ENCODE measurements at regions not wholly inside any gene's neighbourhood (a gene's known extent, or its start where the extent isn't known, plus 50 kb on each side); places are given as distances from the start of the nearest gene placed in this dataset.

DNA sequence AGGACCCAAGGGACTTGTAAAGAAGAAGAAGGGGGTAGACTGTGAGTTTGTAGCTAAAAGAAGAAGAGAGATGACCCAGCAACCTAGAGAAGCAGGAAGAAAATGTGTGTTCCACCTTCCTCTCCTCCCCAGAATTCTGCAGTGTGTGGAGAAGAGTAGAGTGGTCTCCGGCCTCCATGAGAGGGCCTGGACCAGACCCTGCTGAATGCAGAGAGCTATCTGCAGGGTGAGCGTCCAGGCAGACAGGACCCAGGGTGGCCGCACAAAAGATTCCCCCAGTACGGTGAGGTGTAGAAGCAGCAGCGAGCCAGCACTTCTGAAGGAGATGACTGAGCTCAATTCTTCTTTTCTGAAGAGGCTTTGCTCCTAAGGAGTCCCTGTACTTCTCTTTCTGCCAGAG is 239.7 kb upstream of the ANKRD30A start:
- DNase-seq (ENCODE audit: low read depth, low spot score), result no peak
- H3K4me3 ChIP-seq (ENCODE audit: low read length), result no peak overlapping the region

- no peak for DNase-seq (ENCODE audit: low read depth, low spot score)
- H3K4me3 ChIP-seq (ENCODE audit: low read length), result no peak overlapping the region
These were observed 242.6 kb upstream of the ANKRD30A start for GRCh38 chr10:36882781-36883180.

GRCh38 chr10:36880898-36881297 is 244.5 kb upstream of the ANKRD30A start:
- H3K4me3 ChIP-seq (ENCODE audit: low read length), result no peak overlapping the region
- peak; percentile 7 for DNase-seq (ENCODE audit: low read depth, low spot score)

- no peak overlapping the region for H3K4me3 ChIP-seq (ENCODE audit: low read length)
- DNase-seq (ENCODE audit: low read depth, low spot score), result no peak
These were observed 252.6 kb upstream of the ANKRD30A start for GRCh38 chr10:36872702-36873393.

DNA sequence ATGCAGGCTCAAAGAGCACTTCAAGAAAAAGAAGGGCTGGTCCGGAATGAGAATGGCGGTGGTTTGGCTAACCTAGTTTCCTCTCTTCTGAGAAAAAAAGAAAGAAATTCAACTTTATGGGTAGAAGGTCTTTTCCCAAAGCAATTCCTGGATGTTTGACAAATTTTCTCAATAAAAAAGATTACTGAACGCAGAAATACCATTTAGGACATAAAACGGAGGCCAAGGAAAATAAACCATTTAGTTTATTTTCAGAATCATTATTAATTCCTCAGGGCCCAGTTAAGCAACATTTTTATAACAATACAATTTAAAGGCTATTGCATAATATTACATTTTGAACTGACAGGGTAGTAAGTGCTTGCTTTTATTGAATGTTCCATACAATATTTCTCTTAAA is 284.6 kb upstream of the ANKRD30A start:
- H3K4me3 ChIP-seq (ENCODE audit: low read length), result no peak overlapping the region
- no peak for DNase-seq (ENCODE audit: low read depth, low spot score)

DNA sequence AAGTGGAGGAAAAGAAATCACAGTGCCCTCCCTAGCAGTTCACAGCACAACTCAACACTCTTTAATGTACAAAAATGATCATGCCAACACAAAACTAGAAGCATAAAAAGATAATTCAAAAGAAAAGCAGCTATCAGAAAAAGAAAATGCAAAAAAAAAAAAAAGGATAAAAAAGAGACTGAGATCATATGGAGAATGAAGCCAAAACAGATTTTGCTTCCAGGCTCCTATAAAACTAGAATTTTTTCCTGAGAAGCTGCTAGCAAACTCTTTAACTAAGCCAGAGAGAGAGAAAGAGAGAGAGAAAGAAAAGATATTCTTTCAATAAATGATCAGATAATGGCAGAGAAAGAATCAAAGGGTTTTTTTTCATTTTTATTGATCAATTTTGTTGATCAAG is 288.0 kb upstream of the ANKRD30A start:
- no peak for DNase-seq (ENCODE audit: low read depth, low spot score)

GRCh38 chr10:36819781-36820180 is 305.6 kb upstream of the ANKRD30A start:
- no peak for DNase-seq (ENCODE audit: low read depth, low spot score)

More for the DNA sequence above, 288.0 kb upstream of the ANKRD30A start:
- H3K4me3 ChIP-seq (ENCODE audit: low read length), result no peak overlapping the region

DNA sequence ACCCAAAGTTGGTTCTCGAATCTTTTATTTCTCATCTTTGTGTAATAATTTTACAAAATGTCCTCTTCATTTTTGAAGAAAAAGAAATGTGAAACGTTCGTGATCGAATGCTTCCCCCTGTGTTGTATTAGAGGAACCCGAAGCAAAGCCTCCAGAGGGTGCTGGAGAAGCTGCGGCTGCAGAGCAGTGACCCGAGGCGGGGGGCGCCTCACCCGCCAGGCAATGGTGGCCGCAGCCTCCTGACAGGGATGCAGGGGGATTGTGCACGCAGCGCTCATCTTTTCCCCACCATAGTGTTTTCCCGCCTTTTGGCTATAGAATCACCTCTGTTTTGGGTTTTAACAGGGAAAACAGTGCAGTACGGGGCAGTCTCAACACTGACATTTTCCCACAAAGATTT is 307.5 kb upstream of the ANKRD30A start:
- no peak for DNase-seq (ENCODE audit: low read depth, low spot score)
- no peak overlapping the region for H3K4me3 ChIP-seq (ENCODE audit: low read length)

More at GRCh38 chr10:36819781-36820180, 305.6 kb upstream of the ANKRD30A start:
- H3K4me3 ChIP-seq (ENCODE audit: low read length), result no peak overlapping the region

DNA sequence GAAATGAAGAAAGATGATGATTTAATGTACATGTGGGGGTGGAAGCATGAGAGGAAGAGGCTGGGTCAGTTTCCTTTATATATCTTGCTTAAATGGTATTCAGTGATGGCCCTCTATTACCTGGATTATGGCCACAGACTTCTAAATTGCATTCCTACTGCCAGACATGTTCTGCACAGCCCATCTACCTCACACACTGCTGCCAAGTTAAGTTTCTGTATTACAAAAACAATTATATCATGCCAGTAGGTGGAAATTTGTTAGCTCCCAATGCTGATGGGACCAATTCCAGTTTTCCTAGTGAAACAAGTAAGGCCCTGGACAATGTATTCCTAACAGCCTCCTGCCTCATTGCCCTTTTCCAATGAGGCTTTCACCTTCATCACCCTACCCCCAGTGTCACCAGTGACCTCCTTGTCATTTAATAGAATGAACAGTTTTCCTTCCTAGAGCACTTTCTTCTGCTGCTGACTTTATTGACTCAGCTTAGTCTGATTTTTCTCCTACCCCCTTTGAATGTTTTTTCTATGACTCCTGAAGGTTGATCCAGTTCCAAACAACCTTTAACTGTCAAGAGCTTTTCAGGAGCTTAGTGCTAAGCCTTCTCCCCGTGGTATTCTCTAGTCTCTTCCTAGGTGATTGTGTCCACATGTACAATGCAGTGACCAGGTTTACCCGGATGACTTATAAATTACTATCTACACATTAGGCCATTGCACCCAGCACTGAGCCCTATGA is 316.6 kb upstream of the ANKRD30A start:
- no peak overlapping the region for H3K4me3 ChIP-seq (ENCODE audit: low read length)
- DNase-seq (ENCODE audit: low read depth, low spot score), result no peak

DNA sequence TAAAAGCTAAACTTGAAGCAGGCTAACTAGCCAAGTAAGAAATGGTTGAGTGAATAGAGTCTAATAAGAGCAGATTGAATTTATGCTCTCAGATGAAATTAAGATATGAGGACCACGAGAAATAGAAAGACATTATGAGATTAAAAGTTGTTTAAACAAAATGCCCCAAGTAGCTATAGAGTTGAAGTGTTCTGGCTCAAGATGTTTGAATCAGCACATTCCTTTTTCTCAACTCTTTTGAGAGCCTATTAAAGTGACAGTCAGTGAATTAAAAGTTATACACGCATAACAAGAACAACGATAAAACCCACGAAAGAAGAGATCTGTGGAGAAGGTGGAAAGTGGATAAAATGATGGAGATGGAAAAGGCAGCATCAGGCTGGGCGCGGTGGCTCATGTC is 322.2 kb upstream of the ANKRD30A start:
- DNase-seq (ENCODE audit: low read depth, low spot score), result no peak

DNA sequence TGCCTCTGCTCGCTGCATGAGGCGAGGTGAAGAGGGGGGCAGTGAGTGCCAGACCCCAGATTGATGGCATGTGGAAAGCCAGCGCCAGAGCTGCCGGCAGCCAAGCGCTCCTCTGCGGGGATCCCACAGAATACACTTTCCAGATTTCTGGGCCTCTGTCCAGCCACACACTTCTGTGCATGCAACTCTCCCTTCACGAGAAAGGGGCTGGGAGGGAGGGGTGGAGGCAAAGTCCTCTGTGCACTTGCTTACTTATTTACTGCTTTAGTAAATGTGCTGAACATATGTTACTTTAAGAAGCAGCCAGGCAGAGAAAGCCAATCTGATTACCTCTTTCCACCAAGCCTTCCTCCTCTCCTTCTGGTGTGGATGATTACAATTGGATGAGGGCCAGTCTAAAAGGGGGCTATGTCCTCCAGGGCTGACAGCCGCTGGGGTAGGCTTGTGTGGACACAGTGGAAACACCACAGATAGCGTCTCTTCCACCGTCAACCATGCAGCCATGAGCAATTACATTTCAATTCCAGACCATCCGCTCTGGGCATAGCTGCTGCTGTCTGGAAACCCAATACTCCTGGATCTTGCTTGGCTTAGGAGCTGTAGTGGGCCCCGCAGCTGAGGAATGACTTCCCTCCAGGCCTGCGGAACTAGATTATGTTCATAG is 322.8 kb upstream of the ANKRD30A start:
- no peak overlapping the region for H3K4me3 ChIP-seq (ENCODE audit: low read length)
- DNase-seq (ENCODE audit: low read depth, low spot score), result no peak

More for the DNA sequence above, 322.2 kb upstream of the ANKRD30A start:
- H3K4me3 ChIP-seq (ENCODE audit: low read length), result no peak overlapping the region

DNA sequence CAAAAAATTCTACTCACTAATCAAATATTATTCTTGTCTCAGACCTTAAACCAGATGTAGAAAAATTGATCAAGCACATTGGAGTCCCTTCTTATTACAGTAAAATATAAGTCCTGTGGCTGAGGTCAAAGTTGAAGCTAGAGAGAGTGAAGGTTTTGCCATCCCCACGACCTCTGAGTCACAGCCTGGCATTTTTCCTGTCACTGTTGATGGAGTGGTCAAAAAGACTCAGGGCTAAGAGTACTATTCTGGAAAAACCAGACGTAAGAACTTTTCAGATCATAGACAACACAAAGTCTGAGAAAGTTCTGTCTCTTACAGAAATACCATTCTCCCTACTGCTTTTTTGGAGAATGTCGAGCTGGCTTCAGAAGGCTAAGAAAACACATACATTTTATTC is 323.7 kb upstream of the ANKRD30A start:
- DNase-seq (ENCODE audit: low read depth, low spot score), result no peak
- no peak overlapping the region for H3K4me3 ChIP-seq (ENCODE audit: low read length)

GRCh38 chr10:36794981-36795380 is 330.4 kb upstream of the ANKRD30A start:
- no peak overlapping the region for H3K4me3 ChIP-seq (ENCODE audit: low read length)
- no peak for DNase-seq (ENCODE audit: low read depth, low spot score)

DNA sequence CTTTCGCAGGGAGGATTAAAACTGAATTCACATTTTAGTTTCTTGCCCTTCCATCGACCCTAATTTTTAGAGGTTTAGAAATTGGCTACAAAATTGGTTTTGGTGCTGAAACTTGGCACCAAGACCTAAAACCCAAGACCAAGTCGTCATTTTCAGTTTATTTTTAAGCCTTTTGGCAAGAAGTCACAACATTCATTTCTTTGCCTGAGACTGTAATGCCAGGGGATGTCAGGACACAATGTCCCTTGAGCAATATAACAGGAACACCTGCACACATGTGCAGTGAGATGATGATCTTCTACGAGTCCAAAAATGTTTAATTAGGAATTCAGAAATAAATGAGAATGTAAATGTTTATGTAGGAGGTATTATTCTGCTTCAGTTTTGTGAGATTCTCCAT is 335.4 kb upstream of the ANKRD30A start:
- no peak overlapping the region for H3K4me3 ChIP-seq (ENCODE audit: low read length)
- no peak for DNase-seq (ENCODE audit: low read depth, low spot score)

- no peak overlapping the region for H3K4me3 ChIP-seq (ENCODE audit: low read length)
- DNase-seq (ENCODE audit: low read depth, low spot score), result no peak
These were observed 337.2 kb upstream of the ANKRD30A start for GRCh38 chr10:36788152-36788551.

GRCh38 chr10:36783400-36783799 is 342.0 kb upstream of the ANKRD30A start:
- H3K4me3 ChIP-seq (ENCODE audit: low read length), result no peak overlapping the region
- no peak for DNase-seq (ENCODE audit: low read depth, low spot score)

- no peak overlapping the region for H3K4me3 ChIP-seq (ENCODE audit: low read length)
- no peak for DNase-seq (ENCODE audit: low read depth, low spot score)
These were observed 343.8 kb upstream of the ANKRD30A start for GRCh38 chr10:36781570-36781969.

GRCh38 chr10:36780158-36780557 is 345.2 kb upstream of the ANKRD30A start:
- no peak overlapping the region for H3K4me3 ChIP-seq (ENCODE audit: low read length)
- no peak for DNase-seq (ENCODE audit: low read depth, low spot score)

- H3K4me3 ChIP-seq (ENCODE audit: low read length), result no peak overlapping the region
- DNase-seq (ENCODE audit: low read depth, low spot score), result peak; percentile 1
These were observed 346.1 kb upstream of the ANKRD30A start for GRCh38 chr10:36779238-36779846.

DNA sequence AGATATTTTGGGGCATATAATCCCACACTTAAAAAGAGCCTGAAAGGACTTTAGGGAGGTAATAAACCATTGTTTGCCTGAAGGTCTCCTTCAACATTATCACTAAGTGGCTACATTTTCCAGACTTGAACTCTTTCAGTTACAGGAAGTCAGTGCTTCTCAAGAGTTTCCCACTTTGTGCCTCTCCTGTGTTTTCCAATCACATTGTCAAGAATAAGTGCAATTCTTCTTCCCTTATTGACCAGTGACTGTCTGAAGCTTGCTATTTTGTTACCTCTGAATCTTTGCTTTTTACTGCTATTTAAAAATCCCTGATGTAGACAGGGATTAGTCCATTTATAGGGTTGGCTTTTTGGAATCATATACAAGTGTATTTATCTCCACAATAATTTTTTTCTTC is 346.7 kb upstream of the ANKRD30A start:
- H3K4me3 ChIP-seq (ENCODE audit: low read length), result no peak overlapping the region
- no peak for DNase-seq (ENCODE audit: low read depth, low spot score)

All from Jurkat, Clone E6-1 (cell line).